ENCODE measurements at regions not wholly inside any gene's neighbourhood (a gene's known extent, or its start where the extent isn't known, plus 50 kb on each side); places are given as distances from the start of the nearest gene placed in this dataset.

DNA sequence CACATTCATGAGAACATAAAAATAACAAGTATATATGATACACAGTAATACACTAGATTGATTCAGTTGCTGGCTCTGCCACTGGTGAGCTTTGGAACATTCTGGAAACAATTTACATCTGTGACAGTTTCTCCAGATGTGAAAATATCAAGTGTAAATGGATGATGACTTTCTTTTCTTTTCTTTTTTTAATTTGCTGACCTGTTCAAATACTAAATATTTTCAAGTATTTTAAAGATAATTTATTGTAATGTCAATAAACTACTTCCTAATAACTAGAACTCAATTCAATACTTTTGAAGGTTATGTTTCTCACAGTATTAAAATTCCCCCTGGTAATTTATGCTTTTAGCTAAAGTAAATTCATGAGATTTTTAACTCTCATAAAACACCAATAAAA lies 180.3 kb downstream of the CRPPA start:
- TF ChIP-seq, protein P1, sequence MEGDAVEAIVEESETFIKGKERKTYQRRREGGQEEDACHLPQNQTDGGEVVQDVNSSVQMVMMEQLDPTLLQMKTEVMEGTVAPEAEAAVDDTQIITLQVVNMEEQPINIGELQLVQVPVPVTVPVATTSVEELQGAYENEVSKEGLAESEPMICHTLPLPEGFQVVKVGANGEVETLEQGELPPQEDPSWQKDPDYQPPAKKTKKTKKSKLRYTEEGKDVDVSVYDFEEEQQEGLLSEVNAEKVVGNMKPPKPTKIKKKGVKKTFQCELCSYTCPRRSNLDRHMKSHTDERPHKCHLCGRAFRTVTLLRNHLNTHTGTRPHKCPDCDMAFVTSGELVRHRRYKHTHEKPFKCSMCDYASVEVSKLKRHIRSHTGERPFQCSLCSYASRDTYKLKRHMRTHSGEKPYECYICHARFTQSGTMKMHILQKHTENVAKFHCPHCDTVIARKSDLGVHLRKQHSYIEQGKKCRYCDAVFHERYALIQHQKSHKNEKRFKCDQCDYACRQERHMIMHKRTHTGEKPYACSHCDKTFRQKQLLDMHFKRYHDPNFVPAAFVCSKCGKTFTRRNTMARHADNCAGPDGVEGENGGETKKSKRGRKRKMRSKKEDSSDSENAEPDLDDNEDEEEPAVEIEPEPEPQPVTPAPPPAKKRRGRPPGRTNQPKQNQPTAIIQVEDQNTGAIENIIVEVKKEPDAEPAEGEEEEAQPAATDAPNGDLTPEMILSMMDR (conservative IDR thresholded peaks at IDR 0.05; ENCODE audit: low read depth in 2 of 2): no peak
- TF ChIP-seq EZH2 (IDR thresholded peaks at IDR 0.05; ENCODE audit: low read depth, unreplicated experiment): no peak
- no peak for TF ChIP-seq ZNF114 (CRISPR knock-in tag; IDR thresholded peaks at IDR 0.05)
- no peak for TF ChIP-seq NANOG (IDR thresholded peaks at IDR 0.05; ENCODE audit: borderline replicate concordance)
- TF ChIP-seq, protein P2, sequence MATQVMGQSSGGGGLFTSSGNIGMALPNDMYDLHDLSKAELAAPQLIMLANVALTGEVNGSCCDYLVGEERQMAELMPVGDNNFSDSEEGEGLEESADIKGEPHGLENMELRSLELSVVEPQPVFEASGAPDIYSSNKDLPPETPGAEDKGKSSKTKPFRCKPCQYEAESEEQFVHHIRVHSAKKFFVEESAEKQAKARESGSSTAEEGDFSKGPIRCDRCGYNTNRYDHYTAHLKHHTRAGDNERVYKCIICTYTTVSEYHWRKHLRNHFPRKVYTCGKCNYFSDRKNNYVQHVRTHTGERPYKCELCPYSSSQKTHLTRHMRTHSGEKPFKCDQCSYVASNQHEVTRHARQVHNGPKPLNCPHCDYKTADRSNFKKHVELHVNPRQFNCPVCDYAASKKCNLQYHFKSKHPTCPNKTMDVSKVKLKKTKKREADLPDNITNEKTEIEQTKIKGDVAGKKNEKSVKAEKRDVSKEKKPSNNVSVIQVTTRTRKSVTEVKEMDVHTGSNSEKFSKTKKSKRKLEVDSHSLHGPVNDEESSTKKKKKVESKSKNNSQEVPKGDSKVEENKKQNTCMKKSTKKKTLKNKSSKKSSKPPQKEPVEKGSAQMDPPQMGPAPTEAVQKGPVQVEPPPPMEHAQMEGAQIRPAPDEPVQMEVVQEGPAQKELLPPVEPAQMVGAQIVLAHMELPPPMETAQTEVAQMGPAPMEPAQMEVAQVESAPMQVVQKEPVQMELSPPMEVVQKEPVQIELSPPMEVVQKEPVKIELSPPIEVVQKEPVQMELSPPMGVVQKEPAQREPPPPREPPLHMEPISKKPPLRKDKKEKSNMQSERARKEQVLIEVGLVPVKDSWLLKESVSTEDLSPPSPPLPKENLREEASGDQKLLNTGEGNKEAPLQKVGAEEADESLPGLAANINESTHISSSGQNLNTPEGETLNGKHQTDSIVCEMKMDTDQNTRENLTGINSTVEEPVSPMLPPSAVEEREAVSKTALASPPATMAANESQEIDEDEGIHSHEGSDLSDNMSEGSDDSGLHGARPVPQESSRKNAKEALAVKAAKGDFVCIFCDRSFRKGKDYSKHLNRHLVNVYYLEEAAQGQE (IDR thresholded peaks at IDR 0.05; ENCODE audit: unreplicated experiment): no peak
- TF ChIP-seq CREB1 (CRISPR knock-in tag; IDR thresholded peaks at IDR 0.05; ENCODE audit: low read depth): no peak
- no peak for TF ChIP-seq POLR2AphosphoS5 (IDR thresholded peaks at IDR 0.05; ENCODE audit: low read depth)
- TF ChIP-seq, protein P3, sequence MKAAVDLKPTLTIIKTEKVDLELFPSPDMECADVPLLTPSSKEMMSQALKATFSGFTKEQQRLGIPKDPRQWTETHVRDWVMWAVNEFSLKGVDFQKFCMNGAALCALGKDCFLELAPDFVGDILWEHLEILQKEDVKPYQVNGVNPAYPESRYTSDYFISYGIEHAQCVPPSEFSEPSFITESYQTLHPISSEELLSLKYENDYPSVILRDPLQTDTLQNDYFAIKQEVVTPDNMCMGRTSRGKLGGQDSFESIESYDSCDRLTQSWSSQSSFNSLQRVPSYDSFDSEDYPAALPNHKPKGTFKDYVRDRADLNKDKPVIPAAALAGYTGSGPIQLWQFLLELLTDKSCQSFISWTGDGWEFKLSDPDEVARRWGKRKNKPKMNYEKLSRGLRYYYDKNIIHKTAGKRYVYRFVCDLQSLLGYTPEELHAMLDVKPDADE (IDR thresholded peaks at IDR 0.05): no peak
- no peak for TF ChIP-seq EZH2phosphoT487 (IDR thresholded peaks at IDR 0.05; ENCODE audit: unreplicated experiment)
- no peak for TF ChIP-seq JUNB (IDR thresholded peaks at IDR 0.05; ENCODE audit: unreplicated experiment)
- TF ChIP-seq ZNF331 (CRISPR knock-in tag; IDR thresholded peaks at IDR 0.05; ENCODE audit: low read depth): no peak

Data from GM23338 (cell line).